ENCODE measurements at regions not wholly inside any gene's neighbourhood (a gene's known extent, or its start where the extent isn't known, plus 50 kb on each side); places are given as distances from the start of the nearest gene placed in this dataset.

GRCh38 chr2:2389215-2389614 lies 58.1 kb upstream of the MYT1L start:
- no peaks in the 10 kb centered on the region for H3K36me3 Mint-ChIP-seq
- DNase-seq = no peak
- no peak overlapping the region for H3K27ac Mint-ChIP-seq
- H3K4me3 Mint-ChIP-seq = no peak overlapping the region
- H3K4me1 Mint-ChIP-seq = no peaks in the 10 kb centered on the region
- peaks cover 2 to 15% (median 5%) of the 10 kb centered on the region in 6 donors for H3K9me3 Mint-ChIP-seq
- H3K27me3 Mint-ChIP-seq (ENCODE audit: low read depth in 3 of 3) = peaks cover 0 to 8% (median 4%) of the 10 kb centered on the region in 3 donors
